OCI-LY7 (cell line): ENCODE measurements at regions not wholly inside any gene's neighbourhood (a gene's known extent, or its start where the extent isn't known, plus 50 kb on each side); places are given as distances from the start of the nearest gene placed in this dataset.

Experiments used
- EZH2phosphoT487 ChIP-seq: fragments of 200-600 bp; sonication (generic); IDR thresholded peaks from 2 replicates; pipeline ENCODE4 v1.6.1; 2018; ENCODE audit warnings: low read depth, borderline replicate concordance, mild to moderate bottlenecking, mixed run types, antibody characterized with exemption, low read length, moderate library complexity, mixed read lengths
- TF ChIP-seq, protein P1 (sequence below): fragments of 200-600 bp; sonication (generic); conservative IDR thresholded peaks from 2 replicates; pipeline ENCODE4 v1.5.1; 2014; ENCODE audit warnings: mild to moderate bottlenecking, antibody characterized with exemption, low read length, moderate library complexity, mixed read lengths

DNA sequence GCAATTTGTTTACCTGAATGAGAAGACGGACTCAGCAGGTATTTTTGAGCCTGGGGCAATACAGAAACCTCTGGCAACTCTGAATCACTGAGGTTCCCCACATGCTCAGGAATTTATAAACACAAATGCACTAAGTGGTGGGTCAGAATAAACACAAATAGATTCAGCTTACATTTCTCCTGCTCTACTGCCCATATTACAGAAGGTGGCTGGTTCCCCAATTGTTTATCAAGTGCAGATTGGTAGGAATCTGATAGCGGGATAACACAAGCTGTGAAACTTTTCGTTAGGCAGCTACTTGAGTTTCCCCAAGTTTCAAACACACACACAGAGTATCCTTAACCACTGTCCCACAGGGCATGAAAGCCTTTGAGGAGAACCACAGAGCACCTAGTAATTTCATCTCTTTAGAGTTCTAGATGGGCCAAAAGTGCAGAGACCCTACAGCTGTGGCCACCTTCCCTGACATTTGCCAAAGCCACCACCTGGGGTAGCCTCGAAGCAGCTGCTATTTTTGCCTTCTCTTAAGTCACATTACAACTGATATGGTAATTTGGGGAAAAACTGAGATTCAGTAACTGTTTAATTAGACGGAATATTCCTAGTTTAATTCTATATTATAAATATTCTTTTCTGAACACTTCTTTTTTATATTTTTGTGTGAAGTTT, 204.2 kb upstream of the PTCHD4 start:
- TF ChIP-seq, protein P1, sequence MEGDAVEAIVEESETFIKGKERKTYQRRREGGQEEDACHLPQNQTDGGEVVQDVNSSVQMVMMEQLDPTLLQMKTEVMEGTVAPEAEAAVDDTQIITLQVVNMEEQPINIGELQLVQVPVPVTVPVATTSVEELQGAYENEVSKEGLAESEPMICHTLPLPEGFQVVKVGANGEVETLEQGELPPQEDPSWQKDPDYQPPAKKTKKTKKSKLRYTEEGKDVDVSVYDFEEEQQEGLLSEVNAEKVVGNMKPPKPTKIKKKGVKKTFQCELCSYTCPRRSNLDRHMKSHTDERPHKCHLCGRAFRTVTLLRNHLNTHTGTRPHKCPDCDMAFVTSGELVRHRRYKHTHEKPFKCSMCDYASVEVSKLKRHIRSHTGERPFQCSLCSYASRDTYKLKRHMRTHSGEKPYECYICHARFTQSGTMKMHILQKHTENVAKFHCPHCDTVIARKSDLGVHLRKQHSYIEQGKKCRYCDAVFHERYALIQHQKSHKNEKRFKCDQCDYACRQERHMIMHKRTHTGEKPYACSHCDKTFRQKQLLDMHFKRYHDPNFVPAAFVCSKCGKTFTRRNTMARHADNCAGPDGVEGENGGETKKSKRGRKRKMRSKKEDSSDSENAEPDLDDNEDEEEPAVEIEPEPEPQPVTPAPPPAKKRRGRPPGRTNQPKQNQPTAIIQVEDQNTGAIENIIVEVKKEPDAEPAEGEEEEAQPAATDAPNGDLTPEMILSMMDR: no peak
- no peak for TF ChIP-seq EZH2phosphoT487
